Esophagus squamous epithelium (tissue), 4 donors: ENCODE measurements at regions not wholly inside any gene's neighbourhood (a gene's known extent, or its start where the extent isn't known, plus 50 kb on each side); places are given as distances from the start of the nearest gene placed in this dataset.

Experiments
- CTCF ChIP-seq, 6 experiments: fragments of 450-650 bp in 4 of 6; fragments of 200-600 bp in 2 of 6; sonication (generic) in 2 of 6; IDR thresholded peaks; one replicate each; pipeline ENCODE4 v1.5.1; 2016 to 2019; ENCODE audit warnings: antibody characterized with exemption in 6 of 6, mild to moderate bottlenecking in 4 of 6, moderate library complexity in 4 of 6
- POLR2A ChIP-seq, 4 donors: fragments of 450-650 bp; IDR thresholded peaks; one replicate each; pipeline ENCODE4 v1.6.1; 2017; ENCODE audit warnings: antibody characterized with exemption in 4 of 4, mild to moderate bottlenecking in 4 of 4, moderate library complexity in 3 of 4

GRCh38 chr19:5396096-5396939, 55.7 kb upstream of the PTPRS start:
- no peak for TF ChIP-seq CTCF (IDR thresholded peaks at IDR 0.05)
- no peak for TF ChIP-seq POLR2A (IDR thresholded peaks at IDR 0.05)
